Muscle of arm (tissue), 1 donor: ENCODE measurements at regions not wholly inside any gene's neighbourhood (a gene's known extent, or its start where the extent isn't known, plus 50 kb on each side); places are given as distances from the start of the nearest gene placed in this dataset.

Source experiments
- DNase-seq: peaks from one replicate; pipeline ENCODE4 v3.0.0-alpha.2; 2013

DNA sequence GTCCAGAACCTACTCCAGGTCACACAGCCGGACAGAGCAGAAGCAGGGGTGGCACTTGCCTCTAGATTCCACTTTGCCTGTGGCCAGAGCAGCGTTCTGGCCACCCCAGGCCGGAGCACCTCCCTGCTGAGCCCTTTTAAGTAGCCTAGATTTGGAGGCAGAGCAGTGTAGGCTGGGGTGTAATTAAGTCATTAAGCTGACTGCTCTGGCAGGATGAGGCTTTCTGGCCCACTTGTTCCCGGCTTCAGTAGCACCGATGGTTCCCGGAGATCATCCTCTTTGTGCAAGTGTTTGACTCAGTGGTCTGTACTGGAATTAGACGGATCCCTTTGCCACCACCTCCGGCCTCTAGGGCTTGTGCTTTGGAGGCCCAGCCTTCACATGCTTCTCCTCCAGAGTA is 281.9 kb upstream of the ANKRD55 start:
- no peak for DNase-seq

DNA sequence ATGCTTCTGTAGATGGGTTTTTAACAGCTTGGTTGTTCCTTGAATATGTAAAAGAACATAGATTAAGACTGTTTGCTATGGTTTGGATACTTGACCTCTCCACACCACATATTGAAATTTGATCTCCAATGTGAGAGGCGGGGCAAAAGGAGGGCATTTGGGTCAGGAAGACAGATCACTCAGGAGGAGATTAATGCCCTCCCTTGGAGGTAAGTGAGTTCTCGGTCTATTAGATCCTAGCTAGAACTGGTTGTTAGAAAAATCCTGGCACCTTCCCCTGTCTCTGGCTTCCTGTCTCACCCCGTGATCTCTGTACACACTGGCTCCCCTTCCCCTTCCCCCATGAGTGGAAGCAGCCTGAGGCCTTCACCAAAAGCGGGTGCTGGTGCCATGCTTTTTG is 281.1 kb upstream of the ANKRD55 start:
- DNase-seq, result no peak

DNA sequence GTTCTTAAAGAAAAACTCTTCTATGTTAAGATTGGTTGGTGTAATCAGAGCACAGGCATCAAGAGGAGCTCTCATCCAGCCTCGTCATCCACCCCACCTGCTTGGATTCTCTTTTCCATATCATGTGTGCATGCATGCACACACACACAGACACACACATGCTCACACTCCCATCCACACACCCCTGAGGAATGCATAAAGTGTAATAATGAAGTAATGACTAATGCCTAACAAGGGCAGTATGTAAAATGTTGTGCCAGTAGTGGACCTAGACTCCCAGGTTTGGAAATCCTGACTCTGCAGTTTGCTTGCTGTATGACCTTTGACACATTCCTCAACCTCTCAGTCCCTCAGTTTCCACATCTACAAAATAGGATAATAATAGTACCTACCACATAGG is 280.0 kb upstream of the ANKRD55 start:
- DNase-seq, result no peak

DNA sequence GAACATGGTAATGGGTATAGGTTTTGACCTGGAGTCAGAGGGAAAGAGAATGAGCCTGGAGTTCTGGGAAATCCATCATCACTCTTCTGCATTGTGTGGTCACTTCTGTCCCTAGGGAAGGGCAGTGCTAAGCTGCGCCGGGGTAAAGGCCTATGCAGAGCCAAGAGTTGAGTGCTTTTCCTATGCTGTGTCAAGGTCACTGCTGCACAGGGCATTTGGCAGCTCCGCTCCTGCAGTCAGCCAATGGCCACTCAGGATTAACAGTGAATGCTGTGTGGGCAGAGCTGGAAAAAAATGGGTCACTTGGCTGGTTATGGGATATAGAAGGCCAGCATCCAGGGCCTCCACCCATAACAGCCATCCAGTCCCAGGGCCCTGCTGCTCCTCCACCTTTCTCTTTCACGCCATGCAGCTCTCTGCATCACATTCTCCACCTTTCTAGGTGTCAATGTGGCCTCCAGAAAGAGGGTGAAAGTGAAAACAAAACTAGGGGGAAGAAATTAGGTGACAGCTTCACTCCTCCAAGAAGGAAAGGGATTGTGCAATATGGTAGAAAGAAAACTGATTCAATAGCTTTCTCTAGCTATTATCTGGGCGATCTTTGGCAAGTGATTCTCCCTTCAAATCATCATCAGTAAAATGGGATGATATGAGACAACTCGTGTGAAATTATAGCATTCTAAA is 279.3 kb upstream of the ANKRD55 start:
- no peak for DNase-seq

DNA sequence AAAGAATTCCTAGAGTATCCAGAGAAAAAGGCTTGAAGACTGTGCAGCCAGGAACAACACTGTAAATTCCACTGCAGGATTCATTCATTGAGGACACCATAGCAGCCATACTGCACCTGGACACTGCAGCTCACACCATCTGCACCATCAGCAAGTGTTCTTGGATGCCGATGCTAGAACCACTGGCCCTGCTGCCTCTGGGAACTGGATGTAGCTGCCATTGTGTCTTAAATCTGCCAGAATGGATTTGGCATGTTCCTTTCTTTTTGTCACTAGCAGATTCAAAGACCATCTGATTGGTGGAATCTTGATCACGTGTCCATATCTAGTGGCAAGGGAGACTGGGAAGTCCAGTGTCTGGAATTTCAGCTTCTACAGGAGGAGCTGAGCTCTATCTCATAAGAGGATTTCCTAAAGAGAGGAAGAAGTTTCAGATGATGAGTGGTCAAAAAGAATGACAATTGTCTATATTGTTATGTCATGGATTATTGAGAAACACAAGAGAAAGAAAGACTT is 278.3 kb upstream of the ANKRD55 start:
- DNase-seq, result no peak

DNA sequence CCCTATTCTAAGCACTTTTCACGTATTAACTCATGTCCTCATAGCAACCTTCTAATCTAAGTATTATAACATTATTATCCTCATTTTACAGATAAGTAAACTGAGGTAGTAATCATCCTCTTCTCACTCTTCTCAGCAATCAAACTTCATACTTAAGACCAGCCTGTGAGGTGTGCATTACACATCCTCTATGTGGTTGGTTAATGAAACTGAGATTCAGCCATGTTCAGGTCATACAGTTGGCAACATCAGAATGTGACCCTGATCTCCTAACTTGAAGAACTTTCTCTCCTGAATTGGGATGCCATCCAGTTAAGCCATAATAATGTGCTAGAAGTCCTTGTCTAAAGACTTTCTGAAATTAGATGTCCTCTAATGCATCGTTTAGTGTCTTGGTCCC is 275.1 kb upstream of the ANKRD55 start:
- DNase-seq, result no peak

DNA sequence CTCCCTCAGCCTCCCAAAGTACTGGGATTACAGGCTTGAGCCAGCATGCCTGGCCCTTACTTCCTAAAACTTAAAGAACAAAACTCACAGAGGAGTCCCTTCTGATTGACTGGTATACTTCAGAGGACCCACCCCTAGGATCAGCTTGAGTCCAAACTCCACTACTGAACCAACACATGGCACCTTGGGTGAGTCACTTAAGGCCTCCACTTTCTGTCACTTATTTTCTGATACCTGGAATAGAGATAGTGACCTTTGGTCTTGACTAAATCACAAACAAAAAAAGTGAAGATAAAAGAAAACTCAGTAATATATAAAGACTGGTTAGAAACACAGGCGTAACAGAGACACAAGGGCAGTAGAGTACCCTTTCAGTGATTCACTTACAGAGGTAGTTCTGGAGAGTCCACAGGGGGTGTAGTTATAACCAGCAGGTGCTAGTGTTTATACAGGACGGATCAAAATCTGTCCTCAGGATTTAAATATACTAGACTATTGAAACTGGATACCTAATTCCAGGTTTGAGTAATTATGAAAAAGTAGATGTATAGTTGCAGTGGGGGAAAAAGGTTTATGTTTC is 274.3 kb upstream of the ANKRD55 start:
- DNase-seq, result no peak

DNA sequence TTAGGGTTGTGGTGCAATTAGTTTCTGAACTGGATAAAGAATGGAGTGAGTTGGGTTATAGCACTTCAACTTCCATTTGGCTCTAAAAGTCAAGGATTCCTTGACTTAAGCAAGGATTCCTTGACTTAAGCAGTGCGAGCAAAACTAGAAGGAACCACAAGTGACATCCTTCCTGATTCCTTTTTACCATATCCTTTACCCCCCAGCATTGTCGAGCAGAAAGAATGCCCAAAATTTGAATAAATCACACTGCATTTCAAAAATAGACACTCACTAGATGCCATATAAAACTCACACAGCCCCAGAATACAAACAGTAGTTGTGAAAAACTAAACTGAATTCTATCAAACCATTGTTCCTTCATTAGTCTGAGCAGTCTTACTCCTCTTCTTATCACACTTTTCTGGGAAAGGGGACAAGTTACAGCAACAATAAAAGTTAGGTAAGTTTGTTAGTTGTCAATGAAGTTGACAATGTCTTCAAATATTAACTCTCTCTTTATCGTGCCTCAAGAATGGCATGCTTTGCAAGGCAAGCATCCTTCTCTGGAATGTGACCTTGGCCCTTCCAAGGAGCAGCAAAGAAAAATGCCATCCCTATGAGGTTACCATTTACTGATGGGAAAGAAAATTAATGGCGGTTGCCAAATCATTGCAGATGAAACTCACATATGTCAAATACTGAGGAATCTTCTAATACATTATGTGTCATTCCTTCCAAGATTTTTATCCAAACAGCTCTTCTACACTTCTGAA is 273.3 kb upstream of the ANKRD55 start:
- no peak for DNase-seq

DNA sequence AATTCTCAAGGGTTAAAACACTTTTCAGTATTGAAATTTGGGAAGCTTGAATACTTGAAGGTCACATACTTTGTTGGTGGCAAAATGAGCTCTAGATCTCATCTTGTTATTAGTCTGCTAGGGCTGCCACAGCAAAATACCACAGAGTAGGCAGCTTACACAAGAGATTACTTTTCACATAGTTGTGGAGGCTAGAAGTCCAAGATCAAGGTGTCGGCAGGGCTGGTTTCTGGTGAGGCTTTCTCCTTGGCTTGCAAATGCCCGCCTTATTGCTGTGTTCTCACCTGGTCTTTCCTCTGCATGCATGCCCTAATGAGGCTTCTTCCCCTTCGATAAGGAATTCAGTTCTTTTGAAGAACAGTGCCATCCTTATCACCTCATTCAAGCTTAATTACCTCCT is 270.8 kb upstream of the ANKRD55 start:
- no peak for DNase-seq

DNA sequence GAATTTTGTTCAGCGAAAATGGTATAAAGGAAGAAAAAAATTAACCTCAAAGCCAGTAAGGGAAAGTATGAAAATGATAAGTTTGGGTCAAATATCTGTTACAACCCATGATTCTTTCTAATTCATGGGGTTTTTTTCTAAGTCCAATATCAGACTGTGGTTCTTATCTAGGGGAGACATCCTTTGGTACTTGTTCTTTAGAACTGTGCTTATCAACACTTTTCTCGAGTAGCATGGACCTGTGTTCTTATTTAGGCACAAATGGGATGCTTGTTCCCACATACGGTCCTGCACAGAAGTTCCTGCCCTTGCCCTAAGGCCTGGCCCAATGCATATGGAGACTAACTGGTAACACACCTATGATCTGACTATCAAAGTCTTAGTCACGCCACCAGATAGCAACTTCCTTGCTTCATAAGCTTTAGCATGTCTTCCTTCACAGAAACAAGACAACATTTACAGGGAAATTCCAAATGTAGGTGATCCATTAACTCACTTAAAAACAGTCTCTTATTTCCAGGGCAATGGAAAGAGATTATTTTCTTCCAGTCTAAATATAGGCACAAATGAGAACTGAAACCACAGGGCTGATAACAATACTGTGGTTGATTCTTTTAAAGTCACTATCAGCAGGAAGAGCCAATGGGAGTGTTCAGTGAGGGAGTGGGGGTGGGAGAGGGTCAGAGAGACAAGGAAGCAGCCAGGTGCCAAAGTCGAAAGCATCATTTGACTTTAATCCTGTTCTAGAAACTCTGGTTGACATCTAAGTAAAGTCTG is 268.8 kb upstream of the ANKRD55 start:
- DNase-seq, result no peak

DNA sequence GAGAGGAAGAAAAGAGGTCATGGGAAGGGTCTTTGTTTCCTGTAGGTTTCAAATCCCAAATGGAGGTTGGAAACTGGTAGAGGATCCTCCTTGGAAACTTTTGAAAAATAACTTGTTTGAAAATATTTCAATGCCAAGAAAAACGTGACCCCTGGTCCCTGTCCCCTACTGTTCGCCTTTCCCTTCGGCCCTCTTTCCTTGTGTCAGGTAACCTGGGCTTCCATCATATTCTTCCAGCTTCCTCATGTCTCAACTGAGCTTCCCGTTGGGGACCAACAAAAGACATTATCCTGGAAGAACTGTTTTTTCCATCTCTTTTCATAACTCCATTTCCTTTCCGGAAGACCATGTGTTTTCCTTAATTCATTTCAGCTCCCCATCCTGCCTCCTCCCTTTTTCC is 266.8 kb upstream of the ANKRD55 start:
- no peak for DNase-seq

DNA sequence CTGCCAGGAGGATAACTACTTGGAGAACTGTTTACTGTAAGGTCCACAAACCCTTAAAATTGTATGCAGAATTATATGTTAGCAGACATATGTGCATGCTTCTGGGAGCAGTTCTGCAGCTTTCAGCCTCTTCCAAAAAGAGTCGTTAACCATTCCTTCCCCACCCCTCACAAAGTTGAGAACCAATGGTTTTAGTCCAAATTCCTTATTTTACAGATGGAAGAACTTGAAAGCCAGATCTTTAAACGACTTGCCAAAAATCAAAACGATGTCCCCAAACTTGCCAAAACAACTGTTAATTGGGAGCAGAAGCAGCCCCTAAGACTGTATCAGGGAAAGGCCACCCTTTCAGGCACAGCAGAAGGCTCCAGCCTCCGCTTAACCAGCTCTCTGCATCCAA is 266.4 kb upstream of the ANKRD55 start:
- DNase-seq, result no peak

DNA sequence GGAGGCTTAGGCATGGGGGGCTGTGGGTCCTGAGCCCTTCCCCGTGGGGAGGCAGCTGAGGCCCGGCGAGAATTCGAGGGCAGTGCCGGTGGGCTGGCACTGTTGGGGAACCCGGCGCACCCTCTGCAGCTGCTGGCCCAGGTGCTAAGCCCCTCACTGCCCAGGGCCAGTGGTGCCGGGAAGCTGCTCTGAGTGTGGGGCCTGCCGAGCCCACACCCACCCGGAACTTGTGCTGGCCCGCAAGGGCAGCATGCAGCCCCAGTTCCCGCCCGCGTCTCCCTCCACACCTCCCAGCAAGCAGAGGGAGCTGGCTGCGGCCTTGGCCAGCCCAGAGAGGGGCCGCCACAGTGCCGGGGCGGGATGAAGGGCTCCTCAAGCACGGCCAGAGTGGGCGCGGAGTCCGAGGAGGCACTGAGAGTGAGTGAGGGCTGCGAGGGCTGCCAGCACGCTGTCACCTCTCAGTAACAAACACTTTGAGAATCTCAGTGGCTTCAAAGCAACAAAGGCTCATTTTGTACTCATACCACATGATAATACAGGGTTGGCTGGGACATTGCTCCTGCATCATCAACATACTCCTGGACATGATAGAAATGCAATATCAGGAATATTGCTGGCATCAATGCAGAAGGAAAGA is 265.7 kb upstream of the ANKRD55 start:
- no peak for DNase-seq

DNA sequence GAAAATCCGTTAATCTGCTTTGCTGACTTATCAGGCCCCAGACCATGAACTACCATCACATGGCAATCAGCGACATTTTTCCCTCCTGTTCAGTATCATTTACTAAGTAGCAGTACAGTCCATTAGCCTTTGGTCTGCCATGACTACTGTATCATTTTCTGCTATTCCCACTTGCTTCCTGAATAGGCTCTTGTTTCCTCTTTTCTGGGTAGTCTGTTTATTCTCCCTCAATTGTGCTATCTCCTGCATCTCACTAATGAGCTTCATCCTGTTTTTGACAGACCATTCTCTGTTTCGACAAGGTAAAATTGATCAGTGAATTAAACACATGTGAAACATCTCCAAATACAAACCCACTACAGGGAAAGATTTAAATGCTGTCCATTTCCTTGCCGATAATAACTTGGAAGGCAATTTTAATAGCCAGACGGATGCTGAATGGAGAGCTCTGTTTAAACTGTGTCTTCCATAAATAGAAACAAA is 263.5 kb upstream of the ANKRD55 start:
- no peak for DNase-seq

DNA sequence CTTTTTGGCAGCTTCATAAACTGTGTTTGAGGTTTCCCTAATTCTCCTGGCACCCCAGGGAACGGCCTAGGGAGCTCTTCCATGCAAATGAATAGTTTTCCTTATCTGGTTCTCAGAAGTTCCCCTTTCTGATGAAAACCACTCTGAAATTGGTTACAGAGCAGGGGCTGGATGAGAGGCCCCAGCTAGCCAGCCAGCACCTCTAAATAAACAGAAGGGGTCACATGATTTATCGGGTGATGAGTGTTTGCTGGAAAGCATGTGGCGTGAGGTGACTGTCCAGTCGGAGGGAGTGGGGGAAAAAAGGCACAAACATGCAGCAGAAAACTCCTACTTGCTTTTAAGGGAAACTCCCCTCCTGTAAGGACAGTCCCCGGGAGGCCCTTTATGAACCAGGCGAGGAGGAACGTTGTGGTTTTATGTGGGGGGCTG is 261.2 kb upstream of the ANKRD55 start:
- DNase-seq, result no peak

DNA sequence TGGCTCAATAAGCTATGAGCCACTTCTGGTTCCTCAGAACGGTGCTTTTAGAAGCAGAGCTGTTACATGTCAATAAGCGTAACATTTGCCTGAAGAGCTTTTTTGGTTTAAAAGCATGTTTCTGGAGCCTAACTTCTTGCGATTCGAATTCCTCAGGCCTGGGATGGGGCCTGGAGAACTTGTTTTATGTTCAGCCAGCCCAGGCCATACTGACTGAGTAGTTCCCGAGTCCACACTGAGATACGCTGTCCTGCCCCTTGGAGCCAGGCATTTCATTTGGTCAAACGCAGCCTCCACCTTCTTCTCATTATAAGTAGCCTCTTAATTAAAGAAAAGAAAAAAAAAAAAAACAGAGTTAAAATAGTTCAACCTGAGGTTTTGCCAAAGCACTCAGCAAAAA is 260.6 kb upstream of the ANKRD55 start:
- DNase-seq, result no peak

DNA sequence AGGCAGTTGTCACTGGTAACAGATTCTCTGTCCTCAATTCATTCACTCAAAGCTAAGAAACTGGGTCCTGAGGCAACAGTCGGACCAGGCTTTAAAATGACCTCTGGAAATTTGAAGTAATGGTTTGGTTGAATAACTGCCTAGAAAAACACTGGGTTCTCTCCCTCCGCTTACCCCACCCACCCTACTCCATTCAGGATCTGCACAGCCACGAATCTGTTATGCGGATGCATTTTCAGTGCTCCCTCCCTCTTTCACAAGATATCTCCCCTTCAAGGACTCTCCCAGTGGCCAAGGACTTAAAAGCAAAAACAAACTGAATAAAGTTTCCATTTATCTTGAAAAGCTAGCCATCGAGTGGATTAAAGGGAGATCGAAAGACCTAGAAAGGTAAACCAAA is 260.2 kb upstream of the ANKRD55 start:
- no peak for DNase-seq

DNA sequence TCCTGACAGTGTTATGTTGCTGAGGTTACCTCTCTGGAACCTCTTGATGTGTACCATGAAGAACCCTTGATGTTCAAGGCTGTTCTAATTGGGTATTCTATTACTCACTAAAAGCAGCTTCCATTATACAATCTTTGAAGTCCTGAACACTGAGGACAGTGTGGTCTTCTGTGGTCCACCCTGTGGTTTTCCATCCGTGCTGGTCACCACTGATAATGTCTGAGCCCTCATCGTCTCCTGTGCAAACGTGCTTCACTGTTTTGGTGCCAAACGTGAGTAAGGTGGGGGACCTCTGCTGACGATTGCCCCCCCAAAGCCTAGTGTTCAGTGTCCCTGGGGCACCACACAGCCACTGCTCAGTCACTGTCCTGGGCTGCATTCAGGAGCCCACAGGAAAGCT is 259.7 kb upstream of the ANKRD55 start:
- DNase-seq, result no peak

DNA sequence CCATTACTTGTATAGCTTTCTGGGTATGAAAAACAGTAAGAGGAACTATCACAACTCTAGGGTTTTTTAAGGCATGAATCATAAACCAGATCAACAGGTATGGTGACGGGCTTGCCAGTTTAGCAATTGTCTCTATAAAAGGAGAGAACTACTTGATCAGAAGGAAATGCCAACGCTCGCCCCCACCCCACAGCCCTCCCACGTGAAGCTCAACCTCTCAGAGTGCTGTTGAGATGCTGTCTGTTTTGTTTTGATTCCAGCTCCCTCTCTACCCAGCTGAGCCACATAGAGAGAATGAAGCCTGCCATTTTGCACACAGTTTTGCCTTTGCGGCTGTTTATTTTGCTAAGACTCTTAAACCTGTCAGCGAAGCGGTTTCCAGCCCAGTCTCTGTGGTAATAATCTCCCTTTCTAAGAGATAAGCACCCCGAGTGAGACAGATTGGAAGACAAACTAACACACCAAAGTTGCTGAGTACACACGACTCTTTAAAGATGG is 257.9 kb upstream of the ANKRD55 start:
- DNase-seq, result no peak

DNA sequence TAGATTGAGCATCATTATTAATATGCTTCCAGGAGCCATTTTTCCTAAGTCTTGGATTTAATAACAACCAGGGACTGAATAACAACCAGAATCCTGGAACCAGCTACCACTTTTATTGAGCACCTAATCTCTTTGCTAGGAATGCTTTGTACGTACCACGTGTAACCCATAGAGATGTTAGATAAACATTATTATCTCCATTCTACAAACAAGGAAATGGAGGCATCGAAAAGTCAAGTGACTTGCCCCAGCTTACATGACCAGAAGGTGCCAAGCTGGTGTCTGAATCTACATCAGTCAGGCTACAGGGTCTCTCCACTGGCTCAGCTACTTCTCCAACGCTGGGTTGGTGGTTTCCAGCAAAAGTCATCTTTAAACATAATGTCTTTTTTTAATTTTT is 256.1 kb upstream of the ANKRD55 start:
- no peak for DNase-seq

DNA sequence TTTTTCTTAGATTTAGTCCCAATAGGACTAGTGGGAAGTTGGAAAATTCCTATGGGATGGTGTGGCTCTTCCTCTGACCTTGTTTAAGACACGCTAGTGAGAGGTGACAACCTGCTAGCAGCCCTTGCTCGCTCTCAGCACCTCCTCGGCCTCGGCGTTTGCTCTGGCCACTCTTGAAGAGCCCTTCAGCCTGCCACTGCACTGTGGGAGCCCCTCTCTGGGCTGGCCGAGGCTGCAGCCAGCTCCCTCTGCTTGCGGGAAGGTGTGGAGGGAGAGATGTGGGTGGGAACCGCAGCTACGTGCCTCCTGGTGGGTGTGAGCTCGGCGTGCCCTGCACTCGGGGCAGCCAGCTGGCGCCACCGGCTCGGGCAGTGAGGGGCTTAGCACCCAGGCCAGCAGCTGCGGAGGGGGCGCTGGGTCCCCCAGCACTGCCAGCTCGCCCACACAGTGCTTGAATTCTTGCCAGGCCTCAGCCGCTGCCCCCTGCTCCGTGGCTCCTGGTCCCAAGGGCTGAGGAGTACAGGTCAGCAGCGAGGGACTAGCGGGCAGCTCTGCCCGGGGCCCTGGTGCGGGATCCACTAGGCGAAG is 254.5 kb upstream of the ANKRD55 start:
- DNase-seq, result no peak
